Cardiac fibroblast (primary cell): ENCODE measurements at regions not wholly inside any gene's neighbourhood (a gene's known extent, or its start where the extent isn't known, plus 50 kb on each side); places are given as distances from the start of the nearest gene placed in this dataset.
"Not testable (repeated sequence)": the region's sequence is repeated elsewhere in the genome, so short reads cannot be mapped to it uniquely, and the experiment has no call there.

ENCODE experiments used
- DNase-seq, 2 donors: peaks; one replicate each; pipeline versions ENCODE4 v3.0.0 to v3.0.0-alpha.2; 2010; ENCODE audit warnings: low read depth in 2 of 2
- H3K4me3 ChIP-seq, 2 donors: replicated peaks in 1 of 2; 1 replicate in 1 of 2; 2 replicates in 1 of 2; pipeline ENCODE4 v1.5.1; 2011; ENCODE audit warnings: low read depth in 2 of 2, low read length in 2 of 2, mild to moderate bottlenecking in 2 of 2, moderate library complexity in 1 of 2
- TF ChIP-seq, protein P1 (sequence below): IDR thresholded peaks from one replicate; pipeline ENCODE4 v1.5.1; 2011; ENCODE audit warnings: low read depth, mild to moderate bottlenecking, low read length, inconsistent platforms

DNA sequence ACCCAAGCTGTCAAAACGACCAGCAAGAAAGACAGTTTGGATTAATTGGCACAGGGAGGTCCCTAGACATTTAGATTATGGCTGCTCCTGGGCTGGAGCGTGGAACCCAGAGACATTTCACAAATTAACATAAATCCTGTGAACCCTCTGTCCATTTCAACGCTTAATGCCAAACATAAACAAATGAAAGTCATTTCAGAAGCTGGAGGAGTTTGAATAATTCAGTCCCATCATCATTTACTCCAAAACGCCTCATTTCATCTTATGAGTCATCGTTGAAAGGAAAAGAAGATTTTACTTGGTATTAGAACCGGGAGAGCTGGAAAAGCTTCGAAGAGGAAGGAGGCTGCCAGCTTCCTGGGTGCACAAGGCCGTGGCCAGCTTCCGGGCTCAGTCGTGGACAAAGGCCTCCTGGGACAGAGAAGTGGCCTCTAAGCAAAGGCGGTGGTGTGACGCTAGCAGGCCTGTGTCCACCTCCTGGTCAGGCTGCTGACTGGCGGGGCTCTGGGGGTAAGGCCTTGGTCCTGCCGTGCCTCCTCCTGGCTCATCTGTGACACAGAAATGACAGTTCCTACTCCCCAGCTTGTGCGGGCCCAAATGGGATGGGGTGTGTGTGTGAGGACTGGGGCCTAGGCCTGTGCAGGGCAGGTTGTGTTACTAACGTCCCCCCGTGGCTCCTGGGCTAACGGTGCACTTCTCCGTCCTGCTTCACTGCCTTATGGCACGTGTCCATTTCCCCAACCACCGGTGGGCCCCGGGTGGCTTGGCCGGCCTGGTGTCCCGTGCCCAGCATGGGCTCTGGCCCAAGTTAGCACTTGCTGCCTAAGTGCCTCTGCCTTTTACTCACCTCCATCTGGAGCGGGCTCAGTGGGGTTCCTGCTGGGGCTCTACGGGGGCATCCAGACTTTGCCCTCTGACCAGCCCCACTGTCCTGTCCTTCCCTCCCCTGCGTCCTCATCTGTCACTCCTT, 71.6 kb downstream of the RRM2 start:
- peak; percentile 28 to 29 for DNase-seq
- TF ChIP-seq, protein P1, sequence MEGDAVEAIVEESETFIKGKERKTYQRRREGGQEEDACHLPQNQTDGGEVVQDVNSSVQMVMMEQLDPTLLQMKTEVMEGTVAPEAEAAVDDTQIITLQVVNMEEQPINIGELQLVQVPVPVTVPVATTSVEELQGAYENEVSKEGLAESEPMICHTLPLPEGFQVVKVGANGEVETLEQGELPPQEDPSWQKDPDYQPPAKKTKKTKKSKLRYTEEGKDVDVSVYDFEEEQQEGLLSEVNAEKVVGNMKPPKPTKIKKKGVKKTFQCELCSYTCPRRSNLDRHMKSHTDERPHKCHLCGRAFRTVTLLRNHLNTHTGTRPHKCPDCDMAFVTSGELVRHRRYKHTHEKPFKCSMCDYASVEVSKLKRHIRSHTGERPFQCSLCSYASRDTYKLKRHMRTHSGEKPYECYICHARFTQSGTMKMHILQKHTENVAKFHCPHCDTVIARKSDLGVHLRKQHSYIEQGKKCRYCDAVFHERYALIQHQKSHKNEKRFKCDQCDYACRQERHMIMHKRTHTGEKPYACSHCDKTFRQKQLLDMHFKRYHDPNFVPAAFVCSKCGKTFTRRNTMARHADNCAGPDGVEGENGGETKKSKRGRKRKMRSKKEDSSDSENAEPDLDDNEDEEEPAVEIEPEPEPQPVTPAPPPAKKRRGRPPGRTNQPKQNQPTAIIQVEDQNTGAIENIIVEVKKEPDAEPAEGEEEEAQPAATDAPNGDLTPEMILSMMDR, result no peak
- no peak overlapping the region for H3K4me3 ChIP-seq

DNA sequence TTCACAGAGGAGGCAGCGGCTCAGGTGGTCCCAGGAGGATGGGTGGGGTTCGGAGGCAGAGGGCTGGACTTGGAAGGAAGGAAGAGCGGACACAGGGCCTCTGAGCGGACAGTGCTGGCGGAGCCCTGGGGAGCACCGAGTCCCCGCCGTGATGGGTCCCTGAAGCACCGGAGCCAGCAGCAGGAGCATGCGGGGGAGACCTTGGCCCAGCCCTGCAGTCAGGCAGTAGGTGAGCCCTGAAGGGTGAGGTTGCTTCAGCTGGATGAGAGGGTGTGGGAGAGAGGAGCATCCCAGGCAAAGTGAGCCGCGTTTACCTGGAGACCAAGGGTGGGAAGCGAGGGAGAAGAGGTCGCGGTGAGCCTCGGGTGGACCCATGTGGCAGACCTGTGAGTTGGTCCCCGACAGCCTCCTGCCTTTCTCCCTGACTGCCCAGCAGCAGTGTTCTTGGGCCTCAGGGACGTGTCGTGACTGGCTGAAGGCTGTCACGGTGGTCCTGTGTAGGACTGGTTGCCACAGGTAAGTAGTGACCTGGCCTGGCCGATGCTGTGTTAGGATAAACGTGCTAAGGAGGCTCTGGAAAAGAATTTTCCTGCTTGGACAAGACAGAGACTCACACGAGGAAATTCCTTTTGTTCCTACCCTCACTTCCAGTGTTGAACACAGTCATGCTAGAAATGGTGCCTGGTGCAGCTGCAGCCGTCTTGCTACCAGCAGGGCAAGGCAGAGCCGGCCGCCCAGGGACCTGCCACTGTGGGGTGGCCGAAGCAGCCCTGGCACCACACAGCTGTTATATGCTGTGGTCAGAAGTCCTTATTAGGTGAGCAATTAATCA, 73.0 kb downstream of the RRM2 start:
- no peak overlapping the region for H3K4me3 ChIP-seq
- TF ChIP-seq, protein P1, result no peak
- DNase-seq, result no peak

DNA sequence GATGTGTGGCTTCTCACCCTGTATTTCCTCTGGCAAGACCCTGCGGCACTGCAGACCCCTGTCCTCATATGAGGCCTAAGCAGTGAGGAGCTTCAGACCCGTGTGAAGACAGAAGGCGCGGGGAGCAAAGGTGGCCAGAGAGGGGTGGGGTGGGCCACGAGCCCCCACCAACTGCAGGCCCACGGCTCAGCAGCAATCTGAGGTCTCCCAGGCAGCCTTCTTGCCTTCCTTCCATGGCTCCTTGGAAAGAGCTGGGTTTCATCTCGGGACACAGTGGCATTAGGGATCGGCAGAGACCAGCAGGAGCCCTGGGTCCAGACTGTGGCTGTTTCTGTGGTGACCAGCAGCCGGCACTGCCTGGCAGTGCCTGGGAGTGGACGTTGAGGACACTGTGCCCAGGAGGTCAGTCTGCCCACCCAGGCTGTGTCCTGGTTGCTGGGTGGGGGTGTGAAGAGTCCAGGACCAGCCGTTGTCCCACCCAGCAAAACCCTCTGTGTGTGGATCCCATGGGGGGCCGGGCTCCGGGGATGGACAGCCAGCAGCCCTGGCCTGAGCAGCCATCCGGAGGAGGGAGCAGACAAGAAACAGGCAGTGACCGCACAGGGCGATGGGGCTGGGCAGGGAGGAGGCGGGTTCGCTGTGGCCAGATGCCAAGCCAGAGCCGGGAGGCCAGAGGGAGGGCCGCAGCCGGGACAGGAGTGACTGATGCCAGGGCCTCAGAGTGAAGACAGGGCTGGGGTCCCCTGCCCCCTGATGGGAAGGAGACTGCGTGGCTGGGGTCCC, 73.8 kb downstream of the RRM2 start:
- H3K4me3 ChIP-seq, result no peak overlapping the region

DNA sequence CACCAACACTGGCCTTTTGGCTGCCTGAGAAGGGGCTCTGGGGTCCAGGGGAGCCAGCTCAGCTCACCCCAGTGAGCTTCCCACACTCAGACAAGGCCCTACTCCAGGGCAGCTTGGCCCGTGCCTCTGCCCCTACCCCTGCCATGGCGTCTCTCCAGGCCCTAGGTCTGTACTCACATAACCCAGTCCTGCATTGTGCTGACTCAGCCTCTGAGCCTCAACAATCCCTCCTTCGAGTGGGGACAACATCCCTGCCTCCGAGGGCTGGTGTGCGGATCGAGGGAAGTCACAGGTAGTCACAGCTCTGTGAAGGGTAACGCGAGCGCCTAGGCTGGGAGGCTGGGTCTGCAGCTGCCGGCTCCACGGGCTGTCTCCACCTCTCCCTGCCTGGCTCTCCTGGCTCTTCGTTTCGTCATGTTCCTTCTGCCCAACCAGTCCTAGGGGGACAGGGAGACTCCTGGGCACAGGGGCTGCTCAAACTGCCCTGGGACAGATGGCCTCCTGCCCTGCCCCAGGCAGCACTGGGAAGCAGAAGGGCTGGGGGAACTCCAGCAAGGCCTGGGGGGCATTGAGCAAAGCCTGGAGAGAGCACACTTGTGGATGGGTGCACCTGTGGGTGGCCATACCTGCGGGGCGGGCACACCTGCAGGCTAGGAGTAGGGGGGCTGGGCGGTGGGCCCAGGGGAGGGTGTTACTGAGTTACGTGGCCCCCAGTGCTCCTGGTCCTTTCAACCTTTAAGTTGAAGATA, 74.6 kb downstream of the RRM2 start:
- TF ChIP-seq, protein P1, result no peak
- no peak for DNase-seq
- no peak overlapping the region for H3K4me3 ChIP-seq

More for the DNA sequence above, 73.8 kb downstream of the RRM2 start:
- TF ChIP-seq, protein P1, result no peak
- peak in 1 of 2 donors; percentile 39 for DNase-seq

DNA sequence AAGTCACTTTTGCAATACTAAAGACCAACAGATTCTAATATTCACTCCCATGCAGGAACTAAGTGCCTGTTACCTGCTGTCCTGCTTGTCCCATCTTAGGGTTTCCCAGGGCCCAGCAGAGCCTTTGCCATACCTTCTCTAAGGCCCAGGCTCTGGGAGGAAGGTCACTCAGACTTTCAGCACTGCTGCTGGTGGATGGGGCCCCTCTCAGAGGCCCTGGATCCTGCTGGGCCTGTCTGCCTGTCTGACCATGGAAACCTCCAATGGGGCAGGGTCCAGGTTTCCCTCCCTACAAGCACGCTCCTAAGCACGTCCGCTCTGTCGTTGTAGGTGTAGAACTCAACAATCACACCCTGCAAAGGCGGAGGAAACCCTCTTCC, 75.1 kb downstream of the RRM2 start:
- H3K4me3 ChIP-seq, result no peak overlapping the region
- TF ChIP-seq, protein P1, result no peak
- no peak for DNase-seq

DNA sequence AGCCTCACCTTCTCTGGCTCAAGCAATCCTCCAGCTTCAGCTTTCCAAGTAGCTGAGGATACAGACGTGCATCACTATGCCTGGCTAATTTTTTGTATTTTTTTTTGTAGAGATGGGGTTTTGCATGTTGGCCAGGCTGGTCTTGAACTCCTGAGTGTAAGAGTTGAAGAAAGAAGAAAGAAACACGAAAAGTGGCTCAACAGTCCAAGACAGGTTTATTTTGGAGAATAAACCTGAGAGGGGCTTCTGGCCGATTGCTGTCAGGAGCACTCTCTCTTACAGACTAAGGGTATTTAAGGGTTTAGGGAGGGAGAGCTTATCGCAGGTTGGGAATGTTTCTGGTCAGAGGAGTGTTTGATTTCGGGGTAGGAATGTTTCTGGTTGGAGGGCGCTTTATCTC, 75.9 kb downstream of the RRM2 start:
- not testable (repeated sequence) for DNase-seq, H3K4me3 ChIP-seq
